ENCODE measurements at regions not wholly inside any gene's neighbourhood (a gene's known extent, or its start where the extent isn't known, plus 50 kb on each side); places are given as distances from the start of the nearest gene placed in this dataset.
"Not testable (repeated sequence)": the region's sequence is repeated elsewhere in the genome, so short reads cannot be mapped to it uniquely, and the experiment has no call there.

GRCh38 chr18:43826215-43826614 is 548.9 kb upstream of the SYT4 start:
- no peak for ATAC-seq
- intact Hi-C loops (cut with DNase I): no loop called here
- no peak for DNase-seq (ENCODE audit: missing footprints)

DNA sequence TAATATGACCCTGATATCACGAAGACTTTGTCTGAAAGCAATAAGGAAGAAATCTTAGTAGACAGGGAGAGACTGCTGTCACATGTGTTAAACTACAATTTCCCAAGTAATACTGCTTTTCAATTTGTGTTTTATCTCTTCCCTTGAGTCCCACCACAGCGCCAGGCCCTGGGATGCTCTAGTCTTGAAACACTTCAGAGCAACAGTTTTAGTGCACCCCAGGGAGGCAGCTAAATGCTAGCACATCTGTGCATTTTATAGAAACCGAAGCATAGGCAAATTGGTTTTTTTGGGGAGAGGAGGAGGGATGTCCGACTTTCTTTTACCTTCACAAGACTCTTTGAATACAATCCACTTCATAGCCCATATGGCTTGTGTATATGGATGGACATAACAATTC is 550.0 kb upstream of the SYT4 start:
- intact Hi-C loops (cut with DNase I): no loop called here
- ATAC-seq: no peak
- DNase-seq (ENCODE audit: missing footprints): no peak

DNA sequence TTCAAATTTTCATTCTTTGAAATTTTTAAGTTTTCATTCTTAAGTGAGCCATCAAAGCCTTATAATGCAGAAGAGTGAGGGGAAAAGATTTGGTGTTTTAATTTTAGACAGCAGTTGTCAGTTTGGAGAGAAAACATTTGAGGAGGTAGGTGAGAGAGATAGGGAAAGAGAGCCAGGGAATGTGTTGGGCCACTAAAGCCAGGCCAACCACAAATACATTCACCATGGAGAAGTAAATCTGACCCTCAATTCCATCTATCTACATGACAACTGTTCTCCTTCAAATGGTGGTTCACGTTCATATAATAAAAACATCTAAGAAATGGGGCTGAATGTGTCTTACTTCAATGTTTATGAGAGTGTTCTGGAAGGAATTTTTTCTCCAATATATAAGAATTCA is 553.0 kb upstream of the SYT4 start:
- DNase-seq (ENCODE audit: missing footprints) (no peak), ATAC-seq (no peak)
- intact Hi-C loops (cut with DNase I): no loop called here

GRCh38 chr18:43830947-43831346 is 553.7 kb upstream of the SYT4 start:
- peak; percentile 83 for ATAC-seq
- DNase-seq (ENCODE audit: missing footprints): no peak
- intact Hi-C loops (cut with DNase I): no loop called here

GRCh38 chr18:43846299-43846698 is 569.0 kb upstream of the SYT4 start:
- intact Hi-C loops (cut with DNase I): no loop called here
- ATAC-seq: no peak
- no peak for DNase-seq (ENCODE audit: missing footprints)

- intact Hi-C loops (cut with DNase I): no loop called here
- ATAC-seq: no peak
Observed at GRCh38 chr18:43847164-43848091, 570.1 kb upstream of the SYT4 start.

GRCh38 chr18:43849831-43850230 is 572.5 kb upstream of the SYT4 start:
- DNase-seq (ENCODE audit: missing footprints); ATAC-seq; intact Hi-C loops (cut with DNase I): not testable (repeated sequence)

More at GRCh38 chr18:43847164-43848091, 570.1 kb upstream of the SYT4 start:
- DNase-seq (ENCODE audit: missing footprints): no peak

DNA sequence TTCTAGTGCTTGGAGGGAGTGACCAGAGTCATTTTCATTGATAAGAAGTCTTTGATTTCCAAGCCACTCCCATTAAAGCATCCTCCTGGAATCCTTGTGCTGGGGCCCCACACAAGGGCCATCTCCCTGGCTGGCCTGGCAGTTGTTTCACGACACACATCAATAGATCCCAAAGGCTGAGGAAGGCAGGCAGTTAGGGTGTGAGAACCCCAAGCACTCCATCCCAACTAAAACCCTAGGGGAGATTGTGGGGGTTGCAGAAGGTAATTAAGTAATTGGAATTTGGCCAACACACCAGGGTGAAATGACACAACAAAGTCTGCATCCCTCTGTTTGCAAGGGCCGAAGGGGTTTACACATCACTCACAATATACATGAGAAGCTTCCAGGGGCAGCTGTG is 578.1 kb upstream of the SYT4 start:
- intact Hi-C loops (cut with DNase I): no loop called here

GRCh38 chr18:43863180-43863579 is 585.9 kb upstream of the SYT4 start:
- ATAC-seq: peak; percentile 83
- no peak for DNase-seq (ENCODE audit: missing footprints)
- intact Hi-C loops (cut with DNase I): no loop called here

More for the DNA sequence above, 578.1 kb upstream of the SYT4 start:
- ATAC-seq (no peak), DNase-seq (ENCODE audit: missing footprints) (no peak)

DNA sequence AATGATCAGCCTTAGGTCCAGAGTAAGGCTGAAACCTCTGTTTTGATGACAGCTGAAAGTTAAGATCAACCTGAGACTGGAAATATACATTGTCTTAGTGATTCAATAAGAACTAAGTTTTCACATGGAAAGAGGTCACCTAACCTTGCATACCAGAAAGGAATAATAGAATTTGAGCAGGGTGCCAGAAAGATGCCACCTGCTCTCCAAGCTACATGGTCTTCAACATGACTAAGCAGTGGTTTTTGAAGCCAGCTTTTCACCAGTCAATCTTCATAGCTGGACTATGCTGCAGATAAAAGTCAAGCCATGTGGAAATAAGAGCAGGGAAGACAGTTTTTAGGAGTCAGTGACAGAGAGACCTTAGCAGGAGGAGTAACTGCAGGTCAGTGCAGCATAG is 589.4 kb upstream of the SYT4 start:
- DNase-seq (ENCODE audit: missing footprints) (no peak), ATAC-seq (no peak)
- intact Hi-C loops (cut with DNase I): no loop called here

- no peak for DNase-seq (ENCODE audit: missing footprints)
- ATAC-seq: no peak
- intact Hi-C loops (cut with DNase I): no loop called here
Observed at GRCh38 chr18:43868497-43868995, 591.3 kb upstream of the SYT4 start.

GRCh38 chr18:43869451-43870008 is 592.2 kb upstream of the SYT4 start:
- ATAC-seq: no peak
- intact Hi-C loops (cut with DNase I): no loop called here
- DNase-seq (ENCODE audit: missing footprints): no peak

- ATAC-seq (no peak), DNase-seq (ENCODE audit: missing footprints) (no peak)
- intact Hi-C loops (cut with DNase I): no loop called here
Observed at GRCh38 chr18:43870626-43871025, 593.3 kb upstream of the SYT4 start.

DNA sequence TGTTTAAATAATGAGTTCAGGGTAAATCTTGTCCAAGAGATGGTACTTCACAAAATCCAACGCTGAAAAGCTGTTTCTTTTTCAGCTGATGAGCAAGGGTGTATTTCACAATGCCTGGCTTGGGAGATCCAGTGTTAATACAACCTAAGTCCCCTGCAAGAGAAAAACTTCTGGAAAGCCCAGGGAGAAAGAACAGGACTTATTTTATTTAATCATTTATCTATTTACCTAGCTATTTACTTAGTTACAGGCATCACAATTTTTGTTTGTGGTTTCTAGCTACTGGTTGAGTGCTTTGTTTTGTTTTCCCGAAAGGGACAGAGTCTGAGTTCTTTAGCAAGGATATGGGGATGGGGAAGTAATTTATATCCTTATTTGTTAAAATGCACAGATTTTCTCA is 598.2 kb upstream of the SYT4 start:
- DNase-seq (ENCODE audit: missing footprints) (no peak), ATAC-seq (no peak)
- intact Hi-C loops (cut with DNase I): no loop called here

- DNase-seq (ENCODE audit: missing footprints) (no peak), ATAC-seq (no peak)
- intact Hi-C loops (cut with DNase I): no loop called here
Observed at GRCh38 chr18:43876286-43876685, 599.0 kb upstream of the SYT4 start.

DNA sequence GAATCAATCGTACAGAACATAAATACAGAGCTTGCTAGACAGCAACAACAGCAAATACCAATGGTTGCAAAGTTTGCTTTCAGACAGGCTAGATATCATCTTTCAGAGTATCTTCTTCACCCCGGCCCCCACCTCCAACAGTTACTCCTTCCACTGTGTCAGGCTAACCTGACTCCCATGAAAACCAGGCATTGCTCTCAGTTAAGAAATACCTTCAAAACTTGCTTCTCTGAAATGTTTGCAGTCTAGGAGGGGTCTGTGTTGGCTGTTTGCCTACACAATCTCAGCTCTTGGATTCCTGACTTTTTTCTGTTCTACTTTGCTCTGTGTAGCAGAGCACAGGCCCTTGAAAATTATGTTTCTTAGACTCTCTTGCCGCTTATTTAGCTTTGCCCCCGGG is 599.5 kb upstream of the SYT4 start:
- intact Hi-C loops (cut with DNase I): no loop called here
- no peak for DNase-seq (ENCODE audit: missing footprints)
- no peak for ATAC-seq

- ATAC-seq: no peak
- intact Hi-C loops (cut with DNase I): no loop called here
- DNase-seq (ENCODE audit: missing footprints): no peak
Observed at GRCh38 chr18:43877616-43878321, 600.5 kb upstream of the SYT4 start.

- intact Hi-C loops (cut with DNase I): no loop called here
Observed at GRCh38 chr18:43879415-43879814, 602.1 kb upstream of the SYT4 start.

GRCh38 chr18:43882358-43883055 is 605.2 kb upstream of the SYT4 start:
- DNase-seq (ENCODE audit: missing footprints) (no peak), ATAC-seq (peak; percentile 90)
- intact Hi-C loops (cut with DNase I): no loop called here

More at GRCh38 chr18:43879415-43879814, 602.1 kb upstream of the SYT4 start:
- ATAC-seq: no peak
- no peak for DNase-seq (ENCODE audit: missing footprints)
